Bronchial epithelial cell (primary cell): ENCODE measurements at regions not wholly inside any gene's neighbourhood (a gene's known extent, or its start where the extent isn't known, plus 50 kb on each side); places are given as distances from the start of the nearest gene placed in this dataset.

ENCODE experiments used
- DNase-seq: peaks from one replicate; pipeline ENCODE4 v3.0.0-alpha.2; 2010; ENCODE audit warnings: low read depth
- FAIRE-seq: peaks from 2 replicates; lab custom pipeline; 2011; peaks lifted over from hg19 to GRCh38; lab: Jason Lieb, UNC
- H3K27me3 ChIP-seq: 2 replicates; pipeline ENCODE4 v1.5.1; 2011; ENCODE audit warnings: low read length; ENCODE audit not compliant: control insufficient read depth, insufficient read depth
- H3K36me3 ChIP-seq: 2 replicates; pipeline ENCODE4 v1.5.1; 2011; ENCODE audit warnings: low read length; ENCODE audit not compliant: control insufficient read depth, insufficient read depth
- H3K4me3 ChIP-seq: 2 replicates; pipeline ENCODE4 v1.5.1; 2011; ENCODE audit warnings: mild to moderate bottlenecking, low read depth, low read length, control low read depth
- TF ChIP-seq, protein P1 (sequence below): IDR thresholded peaks from 2 replicates; pipeline ENCODE4 v1.5.1; 2011; ENCODE audit warnings: mild to moderate bottlenecking, moderate library complexity, low read length, control low read depth, inconsistent platforms; ENCODE audit not compliant: insufficient read depth, severe bottlenecking

DNA sequence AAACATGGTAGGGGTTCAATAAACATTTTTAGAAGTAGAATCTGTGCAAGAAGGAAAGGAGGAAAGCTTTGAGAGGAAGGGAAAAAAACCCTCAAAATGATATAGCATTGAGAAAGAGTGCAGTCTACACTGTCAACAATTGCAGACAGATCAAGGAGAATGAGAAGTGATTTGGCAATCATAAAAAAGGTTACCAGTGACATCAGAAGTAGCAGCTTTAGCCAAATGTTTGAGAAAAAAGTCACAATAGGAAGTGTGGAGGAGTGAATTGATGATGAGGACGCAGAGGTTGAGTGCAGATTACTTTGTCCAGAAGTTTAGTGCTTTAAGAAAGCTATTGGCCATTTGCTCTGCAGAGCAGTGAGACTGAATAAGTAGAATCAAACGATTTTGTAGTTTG lies 155.0 kb downstream of the GJA1 start:
- DNase-seq (peak; percentile 17), FAIRE-seq (no peak)
- no peaks in the 10 kb centered on the region for H3K27me3 ChIP-seq
- TF ChIP-seq, protein P1, sequence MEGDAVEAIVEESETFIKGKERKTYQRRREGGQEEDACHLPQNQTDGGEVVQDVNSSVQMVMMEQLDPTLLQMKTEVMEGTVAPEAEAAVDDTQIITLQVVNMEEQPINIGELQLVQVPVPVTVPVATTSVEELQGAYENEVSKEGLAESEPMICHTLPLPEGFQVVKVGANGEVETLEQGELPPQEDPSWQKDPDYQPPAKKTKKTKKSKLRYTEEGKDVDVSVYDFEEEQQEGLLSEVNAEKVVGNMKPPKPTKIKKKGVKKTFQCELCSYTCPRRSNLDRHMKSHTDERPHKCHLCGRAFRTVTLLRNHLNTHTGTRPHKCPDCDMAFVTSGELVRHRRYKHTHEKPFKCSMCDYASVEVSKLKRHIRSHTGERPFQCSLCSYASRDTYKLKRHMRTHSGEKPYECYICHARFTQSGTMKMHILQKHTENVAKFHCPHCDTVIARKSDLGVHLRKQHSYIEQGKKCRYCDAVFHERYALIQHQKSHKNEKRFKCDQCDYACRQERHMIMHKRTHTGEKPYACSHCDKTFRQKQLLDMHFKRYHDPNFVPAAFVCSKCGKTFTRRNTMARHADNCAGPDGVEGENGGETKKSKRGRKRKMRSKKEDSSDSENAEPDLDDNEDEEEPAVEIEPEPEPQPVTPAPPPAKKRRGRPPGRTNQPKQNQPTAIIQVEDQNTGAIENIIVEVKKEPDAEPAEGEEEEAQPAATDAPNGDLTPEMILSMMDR = no peak
- H3K4me3 ChIP-seq = no peak overlapping the region
- no peaks in the 10 kb centered on the region for H3K36me3 ChIP-seq

DNA sequence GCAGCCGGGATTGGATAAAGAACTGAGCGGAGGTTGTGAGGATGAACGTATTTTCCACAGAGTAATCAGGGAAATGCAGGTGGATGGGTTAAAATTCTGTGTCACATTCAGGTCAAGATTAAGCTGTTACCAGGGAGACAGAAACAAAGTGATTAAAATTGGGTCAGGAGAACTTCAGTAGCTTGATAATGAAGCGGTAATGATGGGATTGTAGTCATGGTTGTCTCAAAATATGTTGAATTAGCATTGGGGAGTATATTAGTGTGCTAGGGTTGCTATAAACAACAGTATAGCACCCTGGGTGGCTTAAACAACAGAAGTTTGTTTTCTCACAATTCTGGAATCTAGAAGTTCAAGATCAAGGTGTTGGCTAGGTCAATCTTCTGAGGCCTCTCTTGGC lies 155.5 kb downstream of the GJA1 start:
- Histone ChIP-seq H3K27me3 (no peaks in the 10 kb centered on the region), H3K36me3 (no peaks in the 10 kb centered on the region), H3K4me3 (no peak overlapping the region)
- FAIRE-seq (no peak), DNase-seq (no peak)
- TF ChIP-seq, protein P1 = no peak

DNA sequence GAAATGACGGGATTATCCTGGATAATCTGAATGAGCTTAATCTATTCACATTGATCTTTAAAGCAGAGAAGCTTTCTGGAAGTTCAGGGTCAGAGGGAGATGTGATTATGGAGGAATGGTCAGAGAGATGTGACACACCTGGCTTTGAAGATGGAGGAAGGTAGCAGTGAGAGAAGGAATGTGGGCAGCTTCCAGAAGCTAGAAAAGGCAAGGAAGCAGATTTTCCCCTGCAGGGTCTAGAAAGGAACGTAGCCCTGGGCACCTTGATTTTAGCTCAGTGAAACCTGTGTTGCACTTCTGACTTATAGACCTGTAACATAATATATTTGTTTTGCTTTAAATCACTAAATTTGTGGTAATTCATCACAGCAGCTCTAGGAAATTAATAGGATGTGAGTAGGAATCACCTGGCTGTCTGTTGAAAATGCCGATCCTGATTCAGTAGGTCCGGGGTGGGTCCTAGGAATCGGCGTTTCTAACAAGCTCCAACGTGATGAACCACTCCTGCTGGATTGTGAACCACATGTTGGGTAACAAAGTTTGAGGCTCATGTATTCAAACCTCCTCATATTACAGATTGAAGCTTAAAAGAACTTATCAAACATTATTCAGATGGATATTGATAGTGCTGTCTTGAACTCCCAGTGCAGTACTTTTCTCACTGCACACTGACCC lies 157.0 kb downstream of the GJA1 start:
- FAIRE-seq = no peak
- Histone ChIP-seq H3K27me3 (no peaks in the 10 kb centered on the region), H3K36me3 (no peaks in the 10 kb centered on the region), H3K4me3 (no peak overlapping the region)
- TF ChIP-seq, protein P1 = no peak
- DNase-seq = peak; percentile 59

DNA sequence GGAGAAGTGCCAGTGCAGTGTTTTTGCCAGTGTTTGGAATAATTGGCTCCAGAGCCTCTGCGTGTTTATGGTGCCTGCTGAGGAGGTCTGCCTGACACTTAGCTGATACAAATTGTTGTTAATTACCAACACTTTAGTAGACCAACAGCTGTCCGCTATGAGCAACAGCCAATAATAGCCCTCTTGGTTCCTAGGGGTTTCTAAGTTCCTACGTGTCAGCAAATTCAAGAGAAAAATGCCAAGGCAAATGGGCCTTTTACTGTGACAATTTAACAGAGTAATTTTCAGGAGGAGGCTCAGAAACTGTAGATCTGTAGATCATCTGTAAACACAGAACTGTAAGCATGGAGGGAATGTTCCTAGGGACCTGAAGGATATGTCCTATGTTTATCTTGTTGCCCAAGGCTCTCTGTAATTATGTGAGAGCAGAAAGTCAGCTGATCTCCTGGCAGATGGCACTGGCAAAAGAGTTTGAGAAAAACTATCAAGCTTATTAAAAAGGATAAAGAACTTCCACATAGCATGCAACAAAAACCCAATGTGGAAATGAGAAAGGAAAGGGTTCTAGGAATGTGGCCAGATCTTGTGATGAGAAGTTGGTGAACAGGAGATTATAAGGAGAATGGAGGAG lies 157.7 kb downstream of the GJA1 start:
- Histone ChIP-seq H3K4me3 (no peak overlapping the region), H3K36me3 (no peaks in the 10 kb centered on the region), H3K27me3 (no peaks in the 10 kb centered on the region)
- DNase-seq (no peak), FAIRE-seq (no peak)
- TF ChIP-seq, protein P1 = no peak

DNA sequence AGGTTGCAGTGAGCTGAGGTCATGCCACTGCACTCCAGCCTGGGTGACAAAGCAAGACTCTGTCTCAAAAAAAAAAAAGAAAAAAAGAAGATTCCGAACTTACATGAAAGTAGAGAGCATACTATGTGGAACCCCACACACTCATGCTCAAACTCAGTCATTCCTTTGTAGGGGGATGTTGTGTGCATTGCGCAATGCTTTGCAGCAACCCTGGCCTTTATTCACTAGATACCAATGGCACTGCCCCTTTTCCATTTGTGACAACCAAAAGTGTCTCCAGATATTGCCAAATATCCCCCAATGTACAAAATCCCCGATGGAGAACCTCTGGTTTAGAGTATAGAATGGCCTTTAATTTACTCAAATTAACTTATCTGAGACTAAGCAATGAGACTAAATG lies 158.6 kb downstream of the GJA1 start:
- DNase-seq (no peak), FAIRE-seq (no peak)
- TF ChIP-seq, protein P1 = no peak
- no peak overlapping the region for H3K4me3 ChIP-seq
- no peaks in the 10 kb centered on the region for H3K27me3 ChIP-seq
- H3K36me3 ChIP-seq = no peaks in the 10 kb centered on the region
